ENCODE measurements at regions not wholly inside any gene's neighbourhood (a gene's known extent, or its start where the extent isn't known, plus 50 kb on each side); places are given as distances from the start of the nearest gene placed in this dataset.

GRCh38 chr18:8556424-8556823, 52.8 kb upstream of the RAB12 start:
- H3K27ac ChIP-seq (ENCODE audit: low read depth, low read length, poor library complexity, severe bottlenecking) = no peak overlapping the region
- peaks cover 3% of the 10 kb centered on the region for H3K27me3 ChIP-seq (ENCODE audit: insufficient read depth, low read length)
- no peak overlapping the region for H3K4me3 ChIP-seq (ENCODE audit: low read depth, low read length, poor library complexity, severe bottlenecking)
- H3K9me2 ChIP-seq (ENCODE audit: low read depth, low read length) = no peaks in the 10 kb centered on the region
- no peaks in the 10 kb centered on the region for H3K79me2 ChIP-seq (ENCODE audit: insufficient read depth, low read length)
- H3K9me3 ChIP-seq (ENCODE audit: low read length) = no peaks in the 10 kb centered on the region
- H3K4me2 ChIP-seq (ENCODE audit: low read length) = no peak overlapping the region
- H3K36me3 ChIP-seq (ENCODE audit: insufficient read depth, low read length) = no peaks in the 10 kb centered on the region
- no peak for TF ChIP-seq CTCF (IDR thresholded peaks at IDR 0.05; ENCODE audit: low read length)
- TF ChIP-seq EZH2 (IDR thresholded peaks at IDR 0.05; ENCODE audit: borderline replicate concordance, low read length) = no peak
- H3K9ac ChIP-seq (ENCODE audit: low read length) = no peak overlapping the region
- no peaks in the 10 kb centered on the region for H3F3A ChIP-seq (ENCODE audit: insufficient read depth, low read length)
- H3K4me1 ChIP-seq (ENCODE audit: insufficient read depth, low read length, severe bottlenecking) = no peaks in the 10 kb centered on the region
- no peak overlapping the region for H2AFZ ChIP-seq (ENCODE audit: low read length)
- H4K20me1 ChIP-seq (ENCODE audit: insufficient read depth, low read length) = no peaks in the 10 kb centered on the region

All from OCI-LY1 (cell line).